K562 (cell line): ENCODE measurements at regions not wholly inside any gene's neighbourhood (a gene's known extent, or its start where the extent isn't known, plus 50 kb on each side); places are given as distances from the start of the nearest gene placed in this dataset.

ENCODE experiments used
- ATAC-seq: fragments of 200-7000 bp; cut with Tn5 transposase; 3 replicates; pipeline ENCODE4 v1.9.1; 2020; ENCODE audit warnings: moderate library complexity
- BruUV-seq: library from RNA; stranded (reverse); fragments of 400-500 nt; replicated peaks from 2 replicates; lab custom pipeline; 2021; lab: Mats Ljungman, UMichigan
- CTCF ChIA-PET: fragments of 300-600 bp; formaldehyde crosslinking; extraction: SDS; loops from one replicate; lab custom pipeline; 2021; ENCODE audit warnings: low intra/inter-chr PET ratio; lab: Yijun Ruan, JAX
- POLR2A ChIA-PET: fragments of 300-600, 350-650 bp; sonication (Branson Sonifier 250); formaldehyde crosslinking; extraction: SDS; loops from one replicate; lab custom pipeline; 2021; ENCODE audit warnings: antibody characterized with exemption, inconsistent platforms; lab: Yijun Ruan, JAX
- DNase-seq, 4 experiments: peaks; one replicate each; pipeline versions ENCODE4 v3.0.0 to v3.0.0-alpha.2; 2011 to 2018; ENCODE audit warnings: low spot score in 3 of 4, mixed read lengths in 3 of 4; ENCODE audit errors: extremely low read depth in 1 of 4
- FAIRE-seq: peaks from 2 replicates; lab custom pipeline; 2011; peaks lifted over from hg19 to GRCh38; lab: Jason Lieb, UNC
- H2AFZ ChIP-seq: 2 replicates; pipeline ENCODE4 v1.6.0; 2011; ENCODE audit warnings: low read depth, low read length, control low read depth, inconsistent platforms
- H3K27ac ChIP-seq: fragments of 200-600 bp; 3 replicates; pipeline ENCODE4 v1.8.0; 2011; ENCODE audit warnings: low read depth, mild to moderate bottlenecking, control low read depth, inconsistent platforms, low read length, moderate library complexity, mixed read lengths; ENCODE audit errors: extremely low read depth
- H3K27me3 ChIP-seq, 2 experiments: fragments of 300-600 bp in 1 of 2; 2 replicates in 1 of 2; 3 replicates in 1 of 2; pipeline versions ENCODE4 v1.6.0 to v1.8.0; 2011; ENCODE audit warnings: inconsistent platforms in 2 of 2, low read length in 2 of 2, mild to moderate bottlenecking in 1 of 2, mixed read lengths in 1 of 2, moderate library complexity in 1 of 2; ENCODE audit not compliant: control insufficient read depth in 2 of 2, insufficient read depth in 2 of 2
- H3K36me3 ChIP-seq: fragments of 300-600 bp; 3 replicates; pipeline ENCODE4 v1.8.0; 2011; ENCODE audit warnings: mild to moderate bottlenecking, low read length, inconsistent platforms; ENCODE audit not compliant: control insufficient read depth, insufficient read depth
- H3K4me1 ChIP-seq, 2 experiments: fragments of 200-600 bp in 1 of 2; replicated peaks in 1 of 2; 2 replicates in 1 of 2; 3 replicates in 1 of 2; pipeline versions ENCODE4 v1.5.1 to v1.8.0; 2011; ENCODE audit warnings: inconsistent platforms in 2 of 2, low read length in 2 of 2, mild to moderate bottlenecking in 1 of 2, mixed read lengths in 1 of 2, moderate library complexity in 1 of 2; ENCODE audit not compliant: control insufficient read depth in 2 of 2, insufficient read depth in 2 of 2
- H3K4me2 ChIP-seq: 2 replicates; pipeline ENCODE4 v1.6.1; 2011; ENCODE audit warnings: low read length, control low read depth, inconsistent platforms, mixed read lengths; ENCODE audit not compliant: insufficient read depth
- H3K4me3 ChIP-seq: fragments of 200-600 bp; sonication (generic), shearing (Covaris generic); 2 replicates; pipeline ENCODE4 v1.5.1; 2016; ENCODE audit warnings: control low read depth, inconsistent platforms
- H3K79me2 ChIP-seq: fragments of 200-600 bp; 3 replicates; pipeline ENCODE4 v1.8.0; 2011; ENCODE audit warnings: low read length, inconsistent platforms; ENCODE audit not compliant: control insufficient read depth, insufficient read depth
- H3K9ac ChIP-seq, 2 experiments: 2 replicates each; pipeline versions ENCODE4 v1.6.0 to v1.6.1; 2011; ENCODE audit warnings: low read depth in 2 of 2, low read length in 2 of 2, control low read depth in 1 of 2, inconsistent platforms in 1 of 2, mild to moderate bottlenecking in 1 of 2, mixed read lengths in 1 of 2; ENCODE audit not compliant: insufficient read depth in 1 of 2
- H3K9me1 ChIP-seq: one replicate; pipeline ENCODE4 v1.6.0; 2011; ENCODE audit warnings: inconsistent platforms, mild to moderate bottlenecking, low read length, moderate library complexity; ENCODE audit not compliant: control insufficient read depth, insufficient read depth
- H3K9me3 ChIP-seq: replicated peaks from 2 replicates; pipeline ENCODE4 v1.5.1; 2011; ENCODE audit warnings: low read depth, low read length, inconsistent platforms; ENCODE audit not compliant: control insufficient read depth, insufficient read depth
- H4K20me1 ChIP-seq: replicated peaks from 2 replicates; pipeline ENCODE4 v1.6.1; 2011; ENCODE audit warnings: low read length, inconsistent platforms, mixed read lengths; ENCODE audit not compliant: control insufficient read depth, insufficient read depth
- CREBBP ChIP-seq: IDR thresholded peaks from one replicate; pipeline ENCODE4 v1.6.1; 2012; ENCODE audit warnings: low read depth, mild to moderate bottlenecking, control low read depth, inconsistent platforms, low read length
- DNMT1 ChIP-seq: fragments of 450-650 bp; IDR thresholded peaks from 2 replicates; pipeline ENCODE4 v1.6.1; 2016; ENCODE audit warnings: antibody characterized with exemption, mild to moderate bottlenecking
- NELFE ChIP-seq: IDR thresholded peaks from 2 replicates; pipeline ENCODE4 v1.6.1; 2011; ENCODE audit warnings: mild to moderate bottlenecking; ENCODE audit not compliant: insufficient read depth, insufficient read length
- RUNX1 ChIP-seq: sonication (generic); IDR thresholded peaks from 2 replicates; pipeline ENCODE4 v1.6.1; 2016; ENCODE audit warnings: antibody characterized with exemption, low read depth
- XRCC4 ChIP-seq: IDR thresholded peaks from one replicate; pipeline ENCODE4 v1.6.1; 2011; ENCODE audit not compliant: insufficient read depth, insufficient read length; ENCODE audit errors: extremely low read depth
- WGBS: fragments of 100-300 bp; shearing (Covaris generic); methylation state at CpG from one replicate; pipeline ENCODE4 v1.1.6; 2016; ENCODE audit warnings: low coverage, mixed read lengths; ENCODE audit not compliant: insufficient coverage; ENCODE audit errors: missing lambda C conversion rate; 5-methylcytosine and 5-hydroxymethylcytosine counted together
- in situ Hi-C: fragments of 300-500 bp; cut with MboI; formaldehyde crosslinking; loops from 4 replicates; pipeline ENCODE4 v1.15.0; 2018; ENCODE audit warnings: inconsistent platforms, mixed read lengths
- intact Hi-C: fragments of 100-400 bp; cut with micrococcal nuclease; formaldehyde crosslinking; loops from 2 replicates; pipeline ENCODE4 v1.14.2; 2022
- TF ChIP-seq, protein P1 (sequence below): fragments of 150-350 bp; IDR thresholded peaks from 2 replicates; pipeline ENCODE4 v1.6.1; 2014; ENCODE audit warnings: low read depth, mild to moderate bottlenecking, low read length, borderline replicate concordance
- TF ChIP-seq, protein P2 (sequence below): sonication (generic); formaldehyde crosslinking; IDR thresholded peaks from 2 replicates; pipeline ENCODE4 v1.8.1; 2022; ENCODE audit warnings: missing genetic modification reagents
- TF ChIP-seq, protein P3 (sequence below): sonication (generic); formaldehyde crosslinking; IDR thresholded peaks from 2 replicates; pipeline ENCODE4 v1.8.1; 2023; ENCODE audit warnings: mild to moderate bottlenecking, missing genetic modification reagents

DNA sequence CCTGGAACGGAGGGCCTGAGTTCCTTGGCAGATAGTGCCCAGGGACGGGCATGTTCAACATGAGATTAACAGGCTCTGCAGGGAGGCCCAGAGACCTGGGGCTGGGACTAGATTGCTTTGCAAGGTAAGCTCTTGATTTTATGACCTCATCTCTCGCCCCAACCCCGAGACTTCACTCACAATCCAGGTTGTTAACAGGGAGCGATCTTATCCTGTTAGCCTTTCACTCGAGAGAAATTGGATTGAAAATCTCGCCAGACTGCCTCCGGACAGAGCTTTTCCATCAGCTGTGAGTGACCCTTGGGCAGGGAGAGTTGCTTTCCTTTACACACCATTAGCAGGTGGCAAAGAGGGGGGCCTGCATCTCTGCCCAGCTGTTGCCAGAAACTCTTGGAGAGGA lies 521.7 kb upstream of the EEF2KMT start:
- in situ Hi-C loops: loop anchor here (25.0 kb wide), 1 partner anchor 382 kb away; no protein-coding TSS in a partner anchor
- FAIRE-seq: no peak
- Histone ChIP-seq H3K9me3 (no peaks in the 10 kb centered on the region), H3K36me3 (no peaks in the 10 kb centered on the region), H3K4me2 (no peak overlapping the region), H3K4me1 (peaks cover 0 to 5% of the 10 kb centered on the region in 2 experiments; a peak in 3 of 5 replicates), H2AFZ (no peak overlapping the region), H4K20me1 (no peaks in the 10 kb centered on the region), H3K79me2 (no peaks in the 10 kb centered on the region), H3K4me3 (no peak overlapping the region), H3K27ac (no peak overlapping the region), H3K9me1 (no peaks in the 10 kb centered on the region), H3K9ac (no peak overlapping the region), H3K27me3 (peaks cover 0 to 15% of the 10 kb centered on the region in 2 experiments; a peak in 4 of 5 replicates)
- no peak for ATAC-seq
- POLR2A ChIA-PET: interaction anchor here (0.6 kb wide), 1 partner anchor 874 kb away, joined by 3 read pairs; no protein-coding TSS in a partner anchor
- BruUV-seq: no TSS peak
- CTCF ChIA-PET: no interaction called here
- DNase-seq: no peak
- WGBS: 0% methylated on average over 8 of the region's 8 CpGs
- TF ChIP-seq DNMT1: no peak
- TF ChIP-seq, protein P1, sequence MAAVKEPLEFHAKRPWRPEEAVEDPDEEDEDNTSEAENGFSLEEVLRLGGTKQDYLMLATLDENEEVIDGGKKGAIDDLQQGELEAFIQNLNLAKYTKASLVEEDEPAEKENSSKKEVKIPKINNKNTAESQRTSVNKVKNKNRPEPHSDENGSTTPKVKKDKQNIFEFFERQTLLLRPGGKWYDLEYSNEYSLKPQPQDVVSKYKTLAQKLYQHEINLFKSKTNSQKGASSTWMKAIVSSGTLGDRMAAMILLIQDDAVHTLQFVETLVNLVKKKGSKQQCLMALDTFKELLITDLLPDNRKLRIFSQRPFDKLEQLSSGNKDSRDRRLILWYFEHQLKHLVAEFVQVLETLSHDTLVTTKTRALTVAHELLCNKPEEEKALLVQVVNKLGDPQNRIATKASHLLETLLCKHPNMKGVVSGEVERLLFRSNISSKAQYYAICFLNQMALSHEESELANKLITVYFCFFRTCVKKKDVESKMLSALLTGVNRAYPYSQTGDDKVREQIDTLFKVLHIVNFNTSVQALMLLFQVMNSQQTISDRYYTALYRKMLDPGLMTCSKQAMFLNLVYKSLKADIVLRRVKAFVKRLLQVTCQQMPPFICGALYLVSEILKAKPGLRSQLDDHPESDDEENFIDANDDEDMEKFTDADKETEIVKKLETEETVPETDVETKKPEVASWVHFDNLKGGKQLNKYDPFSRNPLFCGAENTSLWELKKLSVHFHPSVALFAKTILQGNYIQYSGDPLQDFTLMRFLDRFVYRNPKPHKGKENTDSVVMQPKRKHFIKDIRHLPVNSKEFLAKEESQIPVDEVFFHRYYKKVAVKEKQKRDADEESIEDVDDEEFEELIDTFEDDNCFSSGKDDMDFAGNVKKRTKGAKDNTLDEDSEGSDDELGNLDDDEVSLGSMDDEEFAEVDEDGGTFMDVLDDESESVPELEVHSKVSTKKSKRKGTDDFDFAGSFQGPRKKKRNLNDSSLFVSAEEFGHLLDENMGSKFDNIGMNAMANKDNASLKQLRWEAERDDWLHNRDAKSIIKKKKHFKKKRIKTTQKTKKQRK: no peak
- TF ChIP-seq XRCC4: no peak
- TF ChIP-seq CREBBP: no peak
- TF ChIP-seq, protein P2, sequence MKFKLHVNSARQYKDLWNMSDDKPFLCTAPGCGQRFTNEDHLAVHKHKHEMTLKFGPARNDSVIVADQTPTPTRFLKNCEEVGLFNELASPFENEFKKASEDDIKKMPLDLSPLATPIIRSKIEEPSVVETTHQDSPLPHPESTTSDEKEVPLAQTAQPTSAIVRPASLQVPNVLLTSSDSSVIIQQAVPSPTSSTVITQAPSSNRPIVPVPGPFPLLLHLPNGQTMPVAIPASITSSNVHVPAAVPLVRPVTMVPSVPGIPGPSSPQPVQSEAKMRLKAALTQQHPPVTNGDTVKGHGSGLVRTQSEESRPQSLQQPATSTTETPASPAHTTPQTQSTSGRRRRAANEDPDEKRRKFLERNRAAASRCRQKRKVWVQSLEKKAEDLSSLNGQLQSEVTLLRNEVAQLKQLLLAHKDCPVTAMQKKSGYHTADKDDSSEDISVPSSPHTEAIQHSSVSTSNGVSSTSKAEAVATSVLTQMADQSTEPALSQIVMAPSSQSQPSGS (CRISPR knock-in tag): no peak
- TF ChIP-seq RUNX1: no peak
- TF ChIP-seq, protein P3, sequence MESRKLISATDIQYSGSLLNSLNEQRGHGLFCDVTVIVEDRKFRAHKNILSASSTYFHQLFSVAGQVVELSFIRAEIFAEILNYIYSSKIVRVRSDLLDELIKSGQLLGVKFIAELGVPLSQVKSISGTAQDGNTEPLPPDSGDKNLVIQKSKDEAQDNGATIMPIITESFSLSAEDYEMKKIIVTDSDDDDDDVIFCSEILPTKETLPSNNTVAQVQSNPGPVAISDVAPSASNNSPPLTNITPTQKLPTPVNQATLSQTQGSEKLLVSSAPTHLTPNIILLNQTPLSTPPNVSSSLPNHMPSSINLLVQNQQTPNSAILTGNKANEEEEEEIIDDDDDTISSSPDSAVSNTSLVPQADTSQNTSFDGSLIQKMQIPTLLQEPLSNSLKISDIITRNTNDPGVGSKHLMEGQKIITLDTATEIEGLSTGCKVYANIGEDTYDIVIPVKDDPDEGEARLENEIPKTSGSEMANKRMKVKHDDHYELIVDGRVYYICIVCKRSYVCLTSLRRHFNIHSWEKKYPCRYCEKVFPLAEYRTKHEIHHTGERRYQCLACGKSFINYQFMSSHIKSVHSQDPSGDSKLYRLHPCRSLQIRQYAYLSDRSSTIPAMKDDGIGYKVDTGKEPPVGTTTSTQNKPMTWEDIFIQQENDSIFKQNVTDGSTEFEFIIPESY (CRISPR knock-in tag): no peak
- no peak for TF ChIP-seq NELFE
- intact Hi-C loops: loop anchor here (5.0 kb wide), 1 partner anchor 117 kb away; no protein-coding TSS in a partner anchor
